ENCODE measurements at regions not wholly inside any gene's neighbourhood (a gene's known extent, or its start where the extent isn't known, plus 50 kb on each side); places are given as distances from the start of the nearest gene placed in this dataset.

GRCh38 chr4:41360214-41360920 lies 103.6 kb downstream of the UCHL1 start:
- H3K4me3 ChIP-seq = peak overlapping the region; percentile 70 to 94 (median 86)
- TF ChIP-seq CTCF (IDR thresholded peaks at IDR 0.05) = no peak
- TF ChIP-seq POLR2A (IDR thresholded peaks at IDR 0.05) = peak in 1 of 2 donors; percentile 52
- peaks cover 0 to 2% (median 0%) of the 10 kb centered on the region in 12 donors for H3K9me3 ChIP-seq
- intact Hi-C loops (cut with DNase I) = loop anchor here (2.0 to 10.0 kb wide), 17 partner anchors 54 to 294 kb away; partner anchors contain the start of gene LIMCH1 (in 9 of the 10)
- WGBS, 4 donors = 0 to 2% (median 1%) methylated on average over 24 to 92 of the region's 92 CpGs
- peaks cover 0 to 20% (median 0%) of the 10 kb centered on the region in 9 donors for H3K27me3 ChIP-seq
- peak; percentile 57 to 89 (median 80) for ATAC-seq
- peaks cover 0 to 2% (median 0%) of the 10 kb centered on the region in 9 donors for H3K36me3 ChIP-seq
- peaks cover 0 to 54% (median 28%) of the 10 kb centered on the region in 12 donors for H3K4me1 ChIP-seq
- peak overlapping the region; percentile 64 to 96 (median 86) for H3K27ac ChIP-seq
- DNase-seq = peak; percentile 86 to 91 (median 89)

- ATAC-seq = peak; percentile 16 to 44 (median 38)
- TF ChIP-seq POLR2A (IDR thresholded peaks at IDR 0.05) (no peak), CTCF (IDR thresholded peaks at IDR 0.05) (peak in 1 of 12 donors; percentile 1)
- Histone ChIP-seq H3K4me1 (peaks cover 0 to 62% (median 36%) of the 10 kb centered on the region in 12 donors), H3K27ac (peak overlapping the region; percentile 64 to 96 (median 86)), H3K4me3 (peak overlapping the region; percentile 70 to 94 (median 86)), H3K9me3 (no peaks in the 10 kb centered on the region), H3K27me3 (peaks cover 0 to 20% (median 0%) of the 10 kb centered on the region in 9 donors), H3K36me3 (peaks cover 0 to 6% (median 0%) of the 10 kb centered on the region in 9 donors)
- DNase-seq = peak; percentile 49 to 66 (median 57)
- 0 to 1% (median 1%) methylated on average over 17 to 64 of the region's 64 CpGs for WGBS, 4 donors
- intact Hi-C loops (cut with DNase I) = loop anchor here (2.0 to 10.0 kb wide), 17 partner anchors 54 to 294 kb away; partner anchors contain the start of gene LIMCH1 (in 9 of the 10)
Observed at GRCh38 chr4:41360921-41361793, 104.4 kb downstream of the UCHL1 start.

GRCh38 chr4:41361794-41362526 lies 105.2 kb downstream of the UCHL1 start:
- Histone ChIP-seq H3K4me1 (peaks cover 0 to 69% (median 41%) of the 10 kb centered on the region in 12 donors), H3K27me3 (peaks cover 0 to 20% (median 0%) of the 10 kb centered on the region in 9 donors), H3K9me3 (no peaks in the 10 kb centered on the region), H3K4me3 (peak overlapping the region; percentile 70 to 94 (median 86)), H3K27ac (peak overlapping the region; percentile 64 to 96 (median 86)), H3K36me3 (peaks cover 0 to 6% (median 0%) of the 10 kb centered on the region in 9 donors)
- no peak for DNase-seq
- TF ChIP-seq CTCF (IDR thresholded peaks at IDR 0.05) = no peak
- no peak for TF ChIP-seq POLR2A (IDR thresholded peaks at IDR 0.05)
- intact Hi-C loops (cut with DNase I) = loop anchor here (2.0 to 10.0 kb wide), 17 partner anchors 53 to 293 kb away; partner anchors contain the start of gene LIMCH1 (in 9 of the 10)
- peak in 2 of 4 donors; percentile 1 to 14 for ATAC-seq
- WGBS, 4 donors = 7 to 18% (median 8%) methylated on average over 10 of the region's 10 CpGs

Measured in heart left ventricle (tissue), 16 donors.